HepG2 (cell line): ENCODE measurements at regions not wholly inside any gene's neighbourhood (a gene's known extent, or its start where the extent isn't known, plus 50 kb on each side); places are given as distances from the start of the nearest gene placed in this dataset.

Source experiments
- ATAC-seq: fragments of 200-7000 bp; cut with Tn5 transposase; 3 replicates; pipeline ENCODE4 v1.9.1; 2020; ENCODE audit warnings: mild to moderate bottlenecking, moderate library complexity
- BruUV-seq: library from RNA; stranded (reverse); fragments of 400-500 nt; replicated peaks from 2 replicates; lab custom pipeline; 2021; lab: Mats Ljungman, UMichigan
- CTCF ChIA-PET: fragments of 300-600 bp; formaldehyde crosslinking; extraction: SDS; loops from one replicate; lab custom pipeline; 2021; ENCODE audit warnings: low total read pairs, inconsistent platforms, low intra/inter-chr PET ratio; lab: Yijun Ruan, JAX
- POLR2A ChIA-PET: fragments of 350-600 bp; sonication (Branson Sonifier 250); formaldehyde crosslinking; loops from one replicate; lab custom pipeline; 2020; ENCODE audit warnings: antibody characterized with exemption, inconsistent platforms; lab: Yijun Ruan, JAX
- DNase-seq: peaks from one replicate; pipeline ENCODE4 v3.0.0-alpha.2; 2015; ENCODE audit warnings: low spot score
- FAIRE-seq: peaks from 3 replicates; lab custom pipeline; 2011; peaks lifted over from hg19 to GRCh38; lab: Jason Lieb, UNC
- H2AFZ ChIP-seq: one replicate; pipeline ENCODE4 v1.6.1; 2011; ENCODE audit warnings: low read length, inconsistent platforms
- H3K27ac ChIP-seq: fragments of 300-600 bp; 3 replicates; pipeline ENCODE4 v1.8.0; 2011; ENCODE audit warnings: mixed run types, mild to moderate bottlenecking, mixed read lengths, low read length, inconsistent platforms; ENCODE audit not compliant: insufficient read depth; ENCODE audit errors: extremely low read length
- H3K27me3 ChIP-seq, 2 experiments: fragments of 200-600 bp in 1 of 2; 2 replicates in 1 of 2; 3 replicates in 1 of 2; pipeline versions ENCODE4 v1.6.0 to v1.8.0; 2011; ENCODE audit warnings: low read length in 2 of 2, mild to moderate bottlenecking in 2 of 2, moderate library complexity in 2 of 2, inconsistent platforms in 1 of 2; ENCODE audit not compliant: insufficient read depth in 2 of 2, control insufficient read depth in 1 of 2
- H3K36me3 ChIP-seq, 2 experiments: fragments of 200-600 bp in 1 of 2; replicated peaks in 1 of 2; 2 replicates in 1 of 2; 3 replicates in 1 of 2; pipeline versions ENCODE4 v1.5.1 to v1.8.0; 2011; ENCODE audit warnings: low read length in 2 of 2, inconsistent platforms in 1 of 2; ENCODE audit not compliant: insufficient read depth in 2 of 2, control insufficient read depth in 1 of 2
- H3K4me1 ChIP-seq: 2 replicates; pipeline ENCODE4 v1.5.1; 2012; ENCODE audit warnings: low read length, inconsistent platforms; ENCODE audit not compliant: insufficient read depth
- H3K4me2 ChIP-seq: 2 replicates; pipeline ENCODE4 v1.6.0; 2011; ENCODE audit warnings: low read depth, low read length, inconsistent platforms
- H3K4me3 ChIP-seq, 3 experiments: fragments of 200-600 bp in 1 of 3; sonication (generic), shearing (Covaris generic) in 1 of 3; replicated peaks in 1 of 3; 2 replicates each; pipeline ENCODE4 v1.5.1; 2011 to 2016; ENCODE audit warnings: low read length in 3 of 3, inconsistent platforms in 2 of 3, low read depth in 2 of 3, mild to moderate bottlenecking in 2 of 3, control low read depth in 1 of 3, mixed read lengths in 1 of 3; ENCODE audit not compliant: insufficient read depth in 1 of 3
- H3K79me2 ChIP-seq: one replicate; pipeline ENCODE4 v1.6.1; 2011; ENCODE audit warnings: low read length, inconsistent platforms; ENCODE audit not compliant: insufficient read depth
- H3K9ac ChIP-seq: 2 replicates; pipeline ENCODE4 v1.6.0; 2011; ENCODE audit warnings: mild to moderate bottlenecking, low read depth, low read length, inconsistent platforms; ENCODE audit not compliant: insufficient read depth
- H3K9me3 ChIP-seq: 2 replicates; pipeline ENCODE4 v1.5.1; 2012; ENCODE audit warnings: mild to moderate bottlenecking, low read length
- H4K20me1 ChIP-seq: 2 replicates; pipeline ENCODE4 v1.6.0; 2011; ENCODE audit warnings: inconsistent platforms, mild to moderate bottlenecking, low read length, moderate library complexity; ENCODE audit not compliant: insufficient read depth
- CENPT ChIP-seq: sonication (generic); formaldehyde crosslinking; IDR thresholded peaks from 2 replicates; pipeline ENCODE4 v1.8.0; 2022; ENCODE audit warnings: low read depth, mild to moderate bottlenecking, moderate library complexity, missing genetic modification reagents
- EED ChIP-seq: sonication (generic); formaldehyde crosslinking; IDR thresholded peaks from 2 replicates; pipeline ENCODE4 v1.5.0; 2020; ENCODE audit warnings: mild to moderate bottlenecking, missing genetic modification reagents
- KLF6 ChIP-seq: IDR thresholded peaks from 2 replicates; pipeline ENCODE4 v1.8.0; 2016; ENCODE audit warnings: missing biosample characterization, missing genetic modification reagents
- MNT ChIP-seq: fragments of 450-650 bp; IDR thresholded peaks from 2 replicates; pipeline ENCODE4 v1.6.1; 2016
- PCBP1 ChIP-seq: fragments of 200-400 bp; formaldehyde crosslinking; IDR thresholded peaks from 2 replicates; pipeline ENCODE4 v1.6.1; 2017; ENCODE audit warnings: mild to moderate bottlenecking, low read depth, low read length, borderline replicate concordance
- PRMT3 ChIP-seq: sonication (generic); formaldehyde crosslinking; IDR thresholded peaks from 2 replicates; pipeline ENCODE4 v1.8.1; 2022; ENCODE audit warnings: low read depth, mild to moderate bottlenecking, moderate library complexity, missing genetic modification reagents, borderline replicate concordance
- TCF12 ChIP-seq, 2 experiments: fragments of 450-650 bp in 1 of 2; sonication (generic) in 1 of 2; formaldehyde crosslinking in 1 of 2; IDR thresholded peaks; 2 replicates each; pipeline versions ENCODE4 v1.6.1 to v1.8.0; 2017 to 2022; ENCODE audit warnings: antibody characterized with exemption in 1 of 2, mild to moderate bottlenecking in 1 of 2, missing genetic modification reagents in 1 of 2, moderate library complexity in 1 of 2
- ZNF446 ChIP-seq: sonication (generic); formaldehyde crosslinking; IDR thresholded peaks from 2 replicates; pipeline ENCODE4 v1.5.0; 2020; ENCODE audit warnings: mild to moderate bottlenecking, missing genetic modification reagents
- WGBS: methylation state at CpG from one replicate; pipeline ENCODE4 v1.1.6; 2017; ENCODE audit warnings: low lambda C conversion rate; 5-methylcytosine and 5-hydroxymethylcytosine counted together
- in situ Hi-C: cut with HindIII; loops from 2 replicates; pipeline ENCODE4 v1.10.0; 2017; ENCODE audit warnings: low pct_unique_long_range_greater_than_20kb; ENCODE audit not compliant: extremely low pct_ligation_motif_present
- intact Hi-C: fragments of 100-400 bp; cut with micrococcal nuclease; formaldehyde crosslinking; loops from one replicate; pipeline ENCODE4 v1.10.0; 2022; ENCODE audit not compliant: unreplicated experiment
- TF ChIP-seq, protein P1 (sequence below), 2 experiments: sonication (generic) in 1 of 2; formaldehyde crosslinking in 1 of 2; IDR thresholded peaks; 2 replicates each; pipeline versions ENCODE4 v1.4.0 to v1.6.1; 2016 to 2020; ENCODE audit warnings: borderline replicate concordance in 1 of 2, low read depth in 1 of 2, mild to moderate bottlenecking in 1 of 2, missing genetic modification reagents in 1 of 2

DNA sequence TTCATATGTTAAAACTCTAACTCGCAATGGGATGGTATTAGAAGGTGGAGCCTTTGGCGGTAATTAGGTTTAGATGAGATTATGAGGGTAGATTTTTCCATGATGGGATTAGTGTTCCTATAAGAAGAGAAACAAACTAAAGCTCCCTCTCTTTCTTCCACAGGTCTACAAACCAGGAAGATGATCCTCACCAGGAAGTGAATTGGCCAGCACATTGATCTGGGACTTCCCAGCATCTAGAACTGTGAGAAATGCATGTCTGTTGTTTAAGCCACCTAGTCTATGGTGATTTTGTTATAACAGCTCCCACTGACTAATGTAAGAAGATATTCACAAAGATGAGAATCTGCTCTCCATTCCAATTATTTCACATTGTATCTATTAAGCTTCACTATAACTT is 2266.9 kb downstream of the PCDH7 start:
- H3K36me3 ChIP-seq: no peaks in the 10 kb centered on the region
- H3K4me1 ChIP-seq: no peaks in the 10 kb centered on the region
- no peak overlapping the region for H3K4me3 ChIP-seq
- intact Hi-C loops: no loop called here
- no peaks in the 10 kb centered on the region for H4K20me1 ChIP-seq
- in situ Hi-C loops: no loop called here
- H3K79me2 ChIP-seq: no peaks in the 10 kb centered on the region
- no peak overlapping the region for H3K9ac ChIP-seq
- ATAC-seq (no peak), DNase-seq (no peak)
- no TSS peak for BruUV-seq
- POLR2A ChIA-PET: no interaction called here
- TF ChIP-seq MNT (no peak), PRMT3 (no peak), EED (CRISPR knock-in tag) (no peak), TCF12 (IDR thresholded peaks at IDR 0.05) (no peak), TCF12 (CRISPR knock-in tag; IDR thresholded peaks at IDR 0.05) (no peak), ZNF446 (CRISPR knock-in tag) (no peak), PCBP1 (no peak), KLF6 (CRISPR knock-in tag) (no peak), CENPT (CRISPR knock-in tag) (no peak)
- TF ChIP-seq, protein P1, sequence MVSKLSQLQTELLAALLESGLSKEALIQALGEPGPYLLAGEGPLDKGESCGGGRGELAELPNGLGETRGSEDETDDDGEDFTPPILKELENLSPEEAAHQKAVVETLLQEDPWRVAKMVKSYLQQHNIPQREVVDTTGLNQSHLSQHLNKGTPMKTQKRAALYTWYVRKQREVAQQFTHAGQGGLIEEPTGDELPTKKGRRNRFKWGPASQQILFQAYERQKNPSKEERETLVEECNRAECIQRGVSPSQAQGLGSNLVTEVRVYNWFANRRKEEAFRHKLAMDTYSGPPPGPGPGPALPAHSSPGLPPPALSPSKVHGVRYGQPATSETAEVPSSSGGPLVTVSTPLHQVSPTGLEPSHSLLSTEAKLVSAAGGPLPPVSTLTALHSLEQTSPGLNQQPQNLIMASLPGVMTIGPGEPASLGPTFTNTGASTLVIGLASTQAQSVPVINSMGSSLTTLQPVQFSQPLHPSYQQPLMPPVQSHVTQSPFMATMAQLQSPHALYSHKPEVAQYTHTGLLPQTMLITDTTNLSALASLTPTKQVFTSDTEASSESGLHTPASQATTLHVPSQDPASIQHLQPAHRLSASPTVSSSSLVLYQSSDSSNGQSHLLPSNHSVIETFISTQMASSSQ (IDR thresholded peaks at IDR 0.05; ENCODE audit: low read depth): no peak
- TF ChIP-seq, protein P1 (CRISPR knock-in tag; IDR thresholded peaks at IDR 0.05; ENCODE audit: borderline replicate concordance): no peak
- TF ChIP-seq, all 625 proteins: peak for 0
- Histone ChIP-seq H3K27me3 (no peaks in the 10 kb centered on the region), H3K4me2 (no peak overlapping the region), H2AFZ (no peak overlapping the region), H3K9me3 (peaks cover 72% of the 10 kb centered on the region), H3K27ac (no peak overlapping the region)
- FAIRE-seq: no peak
- CTCF ChIA-PET: no interaction called here
- 6% methylated on average over 2 of the region's 2 CpGs for WGBS
